NCI-H2227 treated with DMSO at 0.1 percent for 48 hours (cell line): ENCODE measurements at regions not wholly inside any gene's neighbourhood (a gene's known extent, or its start where the extent isn't known, plus 50 kb on each side); places are given as distances from the start of the nearest gene placed in this dataset.
"Not testable (repeated sequence)": the region's sequence is repeated elsewhere in the genome, so short reads cannot be mapped to it uniquely, and the experiment has no call there.

Experiments
- DNase-seq: peaks from one replicate; lab custom pipeline; 2025; lab: John Stamatoyannopoulos, UW

- DNase-seq: no peak
These were observed 137.3 kb upstream of the TMTC4 start for GRCh38 chr13:100811928-100812327.

GRCh38 chr13:100811024-100811865 is 136.7 kb upstream of the TMTC4 start:
- no peak for DNase-seq

- DNase-seq: no peak
These were observed 135.9 kb upstream of the TMTC4 start for GRCh38 chr13:100810481-100810880.

- DNase-seq: no peak
These were observed 135.3 kb upstream of the TMTC4 start for GRCh38 chr13:100809856-100810255.

- DNase-seq: no peak
These were observed 134.5 kb upstream of the TMTC4 start for GRCh38 chr13:100809129-100809390.

- DNase-seq: no peak
These were observed 133.9 kb upstream of the TMTC4 start for GRCh38 chr13:100808330-100809128.

- no peak for DNase-seq
These were observed 128.5 kb upstream of the TMTC4 start for GRCh38 chr13:100803091-100803490.

GRCh38 chr13:100800283-100800875 is 125.8 kb upstream of the TMTC4 start:
- no peak for DNase-seq

GRCh38 chr13:100798739-100799361 is 124.3 kb upstream of the TMTC4 start:
- no peak for DNase-seq

- no peak for DNase-seq
These were observed 123.3 kb upstream of the TMTC4 start for GRCh38 chr13:100797921-100798320.

GRCh38 chr13:100796463-100796862 is 121.9 kb upstream of the TMTC4 start:
- DNase-seq: no peak

- no peak for DNase-seq
These were observed 120.0 kb upstream of the TMTC4 start for GRCh38 chr13:100794575-100794974.

GRCh38 chr13:100790405-100790804 is 115.8 kb upstream of the TMTC4 start:
- DNase-seq: peak; percentile 15

GRCh38 chr13:100789968-100790367 is 115.4 kb upstream of the TMTC4 start:
- no peak for DNase-seq

- peak; percentile 24 for DNase-seq
These were observed 114.9 kb upstream of the TMTC4 start for GRCh38 chr13:100789481-100789880.

- no peak for DNase-seq
These were observed 114.4 kb upstream of the TMTC4 start for GRCh38 chr13:100789025-100789424.

- no peak for DNase-seq
These were observed 113.9 kb upstream of the TMTC4 start for GRCh38 chr13:100788540-100788939.

GRCh38 chr13:100787899-100788298 is 113.3 kb upstream of the TMTC4 start:
- no peak for DNase-seq

GRCh38 chr13:100776686-100777085 is 102.1 kb upstream of the TMTC4 start:
- DNase-seq: not testable (repeated sequence)

GRCh38 chr13:100773923-100774663 is 99.5 kb upstream of the TMTC4 start:
- no peak for DNase-seq

- no peak for DNase-seq
These were observed 98.8 kb upstream of the TMTC4 start for GRCh38 chr13:100773429-100773828.

GRCh38 chr13:100767192-100767591 is 92.6 kb upstream of the TMTC4 start:
- DNase-seq: no peak
